ENCODE measurements at regions not wholly inside any gene's neighbourhood (a gene's known extent, or its start where the extent isn't known, plus 50 kb on each side); places are given as distances from the start of the nearest gene placed in this dataset.
"Not testable (repeated sequence)": the region's sequence is repeated elsewhere in the genome, so short reads cannot be mapped to it uniquely, and the experiment has no call there.

- no peak for DNase-seq
Measured at GRCh38 chr5:162811071-162811470, 626.3 kb upstream of the CCNG1 start.

- DNase-seq, result no peak
Measured at GRCh38 chr5:162816816-162817215, 620.6 kb upstream of the CCNG1 start.

- DNase-seq, result no peak
Measured at GRCh38 chr5:162817364-162817763, 620.0 kb upstream of the CCNG1 start.

- not testable (repeated sequence) for DNase-seq
Measured at GRCh38 chr5:162821664-162822063, 615.7 kb upstream of the CCNG1 start.

- DNase-seq, result no peak
Measured at GRCh38 chr5:162824360-162824759, 613.0 kb upstream of the CCNG1 start.

- no peak for DNase-seq
Measured at GRCh38 chr5:162837155-162837554, 600.2 kb upstream of the CCNG1 start.

GRCh38 chr5:162842727-162843126 is 594.7 kb upstream of the CCNG1 start:
- DNase-seq, result no peak

GRCh38 chr5:162852134-162852533 is 585.3 kb upstream of the CCNG1 start:
- DNase-seq, result no peak

- no peak for DNase-seq
Measured at GRCh38 chr5:162858770-162859169, 578.6 kb upstream of the CCNG1 start.

- no peak for DNase-seq
Measured at GRCh38 chr5:162870966-162871365, 566.4 kb upstream of the CCNG1 start.

- no peak for DNase-seq
Measured at GRCh38 chr5:162882629-162883028, 554.8 kb upstream of the CCNG1 start.

GRCh38 chr5:162886717-162887116 is 550.7 kb upstream of the CCNG1 start:
- no peak for DNase-seq

- DNase-seq, result no peak
Measured at GRCh38 chr5:162888268-162888667, 549.1 kb upstream of the CCNG1 start.

GRCh38 chr5:162911873-162912272 is 525.5 kb upstream of the CCNG1 start:
- no peak for DNase-seq

- no peak for DNase-seq
Measured at GRCh38 chr5:162916368-162916767, 521.0 kb upstream of the CCNG1 start.

GRCh38 chr5:162929104-162929503 is 508.3 kb upstream of the CCNG1 start:
- DNase-seq, result no peak

- DNase-seq, result no peak
Measured at GRCh38 chr5:162931501-162931900, 505.9 kb upstream of the CCNG1 start.

- no peak for DNase-seq
Measured at GRCh38 chr5:162939991-162940390, 497.4 kb upstream of the CCNG1 start.

- DNase-seq, result no peak
Measured at GRCh38 chr5:162948677-162949076, 488.7 kb upstream of the CCNG1 start.

GRCh38 chr5:162956570-162956969 is 480.8 kb upstream of the CCNG1 start:
- no peak for DNase-seq

GRCh38 chr5:162964144-162964543 is 473.3 kb upstream of the CCNG1 start:
- DNase-seq, result not testable (repeated sequence)

- no peak for DNase-seq
Measured at GRCh38 chr5:162990063-162990462, 447.3 kb upstream of the CCNG1 start.

- no peak for DNase-seq
Measured at GRCh38 chr5:162990856-162991497, 446.4 kb upstream of the CCNG1 start.

- DNase-seq, result no peak
Measured at GRCh38 chr5:162995568-162995967, 441.8 kb upstream of the CCNG1 start.

- no peak for DNase-seq
Measured at GRCh38 chr5:162996053-162996452, 441.3 kb upstream of the CCNG1 start.

- DNase-seq, result no peak
Measured at GRCh38 chr5:163005949-163006348, 431.4 kb upstream of the CCNG1 start.

Data from KG1 (cell line).